GM12878 (cell line): ENCODE measurements at regions not wholly inside any gene's neighbourhood (a gene's known extent, or its start where the extent isn't known, plus 50 kb on each side); places are given as distances from the start of the nearest gene placed in this dataset.

ENCODE experiments used
- ATAC-seq: fragments of 200-7000 bp; cut with Tn5 transposase; 3 replicates; pipeline ENCODE4 v1.9.1; 2020; ENCODE audit warnings: mild to moderate bottlenecking, moderate library complexity
- BruUV-seq: library from RNA; stranded (reverse); fragments of 400-500 nt; replicated peaks from 2 replicates; lab custom pipeline; 2021; lab: Mats Ljungman, UMichigan
- CTCF ChIA-PET: fragments of 300-600 bp; sonication (Branson Sonifier 250); formaldehyde crosslinking; extraction: SDS; loops from one replicate; lab custom pipeline; 2021; ENCODE audit warnings: inconsistent platforms; lab: Yijun Ruan, JAX
- POLR2A ChIA-PET: fragments of 350-600 bp; formaldehyde crosslinking; extraction: SDS; loops from one replicate; lab custom pipeline; 2021; ENCODE audit warnings: inconsistent platforms; lab: Charles Lee
- RAD21 ChIA-PET: fragments of 300-600 bp; sonication (Branson Sonifier 250); formaldehyde crosslinking; loops from one replicate; lab custom pipeline; 2023; ENCODE audit warnings: antibody characterized with exemption; ENCODE audit not compliant: unreplicated experiment; lab: Charles Lee
- SMC1A ChIA-PET: fragments of 300-600 bp; sonication (Branson Sonifier 250); formaldehyde crosslinking; loops from one replicate; lab custom pipeline; 2023; ENCODE audit not compliant: unreplicated experiment, uncharacterized antibody; lab: Charles Lee
- DNase-seq: peaks from one replicate; pipeline ENCODE4 v3.0.0-alpha.2; 2011; ENCODE audit warnings: low read depth, low spot score
- FAIRE-seq: peaks from 3 replicates; lab custom pipeline; 2011; peaks lifted over from hg19 to GRCh38; lab: Jason Lieb, UNC
- H2AFZ ChIP-seq: 2 replicates; pipeline ENCODE4 v1.6.0; 2011; ENCODE audit warnings: low read depth, low read length, control low read depth; ENCODE audit not compliant: control insufficient read depth
- H3K27ac ChIP-seq: 2 replicates; pipeline ENCODE4 v1.5.1; 2011; ENCODE audit warnings: control low read depth; ENCODE audit not compliant: control insufficient read depth, insufficient read depth
- H3K27me3 ChIP-seq, 2 experiments: replicated peaks in 1 of 2; 2 replicates each; pipeline versions ENCODE4 v1.6.0 to v1.6.1; 2011; ENCODE audit warnings: low read length in 1 of 2; ENCODE audit not compliant: control insufficient read depth in 2 of 2, insufficient read depth in 2 of 2
- H3K36me3 ChIP-seq, 2 experiments: 2 replicates each; pipeline ENCODE4 v1.5.1; 2011; ENCODE audit warnings: low read length in 1 of 2; ENCODE audit not compliant: control insufficient read depth in 2 of 2, insufficient read depth in 2 of 2
- H3K4me1 ChIP-seq: 2 replicates; pipeline ENCODE4 v1.6.1; 2011; ENCODE audit warnings: mild to moderate bottlenecking, low read length, moderate library complexity, mixed read lengths; ENCODE audit not compliant: control insufficient read depth, insufficient read depth
- H3K4me2 ChIP-seq: 2 replicates; pipeline ENCODE4 v1.6.0; 2011; ENCODE audit warnings: control low read depth; ENCODE audit not compliant: control insufficient read depth, insufficient read depth
- H3K4me3 ChIP-seq: fragments of 200-600 bp; sonication (generic); 2 replicates; pipeline ENCODE4 v1.5.1; 2016
- H3K79me2 ChIP-seq: 2 replicates; pipeline ENCODE4 v1.6.0; 2011; ENCODE audit warnings: low read length; ENCODE audit not compliant: control insufficient read depth, insufficient read depth
- H3K9ac ChIP-seq: 2 replicates; pipeline ENCODE4 v1.8.0; 2011; ENCODE audit warnings: low read length, control low read depth, mixed read lengths; ENCODE audit not compliant: control insufficient read depth, insufficient read depth
- H3K9me3 ChIP-seq: replicated peaks from 3 replicates; pipeline ENCODE4 v1.5.1; 2011; ENCODE audit warnings: mild to moderate bottlenecking, low read length; ENCODE audit not compliant: control insufficient read depth, insufficient read depth
- H4K20me1 ChIP-seq: 2 replicates; pipeline ENCODE4 v1.6.0; 2011; ENCODE audit not compliant: control insufficient read depth, insufficient read depth
- BCL11A ChIP-seq: IDR thresholded peaks from 2 replicates; pipeline ENCODE4 v1.6.1; 2011; ENCODE audit warnings: low read depth, low read length
- BRCA1 ChIP-seq: IDR thresholded peaks from 2 replicates; pipeline ENCODE4 v1.6.1; 2011; ENCODE audit warnings: low read depth, low read length, improper control_type of control experiment
- CBX5 ChIP-seq: sonication (generic); IDR thresholded peaks from 2 replicates; pipeline ENCODE4 v1.6.1; 2016; ENCODE audit warnings: low read depth, moderate library complexity, mild to moderate bottlenecking, inconsistent platforms
- CREB1 ChIP-seq: IDR thresholded peaks from 2 replicates; pipeline ENCODE4 v1.6.1; 2012; ENCODE audit warnings: low read depth, mild to moderate bottlenecking, inconsistent platforms
- EGR1 ChIP-seq, 2 experiments: IDR thresholded peaks; 1 replicate in 1 of 2; 2 replicates in 1 of 2; pipeline ENCODE4 v1.6.1; 2011 to 2012; ENCODE audit warnings: low read depth in 2 of 2, low read length in 2 of 2, borderline replicate concordance in 1 of 2, mild to moderate bottlenecking in 1 of 2, moderate library complexity in 1 of 2
- MTA3 ChIP-seq: IDR thresholded peaks from 2 replicates; pipeline ENCODE4 v1.6.1; 2012; ENCODE audit warnings: low read length, inconsistent platforms, borderline replicate concordance
- NKRF ChIP-seq: fragments of 450-650 bp; conservative IDR thresholded peaks from 2 replicates; pipeline ENCODE4 v1.6.1; 2017; ENCODE audit warnings: mild to moderate bottlenecking, moderate library complexity
- NR2F1 ChIP-seq: fragments of 450-650 bp; conservative IDR thresholded peaks from 2 replicates; pipeline ENCODE4 v1.6.1; 2017; ENCODE audit warnings: mild to moderate bottlenecking
- PAX5 ChIP-seq: IDR thresholded peaks from 2 replicates; pipeline ENCODE4 v1.6.1; 2011; ENCODE audit warnings: low read depth, low read length, borderline replicate concordance
- RBBP5 ChIP-seq: fragments of 200-600 bp; sonication (generic); conservative IDR thresholded peaks from 2 replicates; pipeline ENCODE4 v1.6.1; 2016
- SMAD5 ChIP-seq: IDR thresholded peaks from 2 replicates; pipeline ENCODE4 v1.6.1; 2016; ENCODE audit warnings: antibody characterized with exemption, low read depth
- SPI1 ChIP-seq: IDR thresholded peaks from 2 replicates; pipeline ENCODE4 v1.6.1; 2011; ENCODE audit warnings: low read depth, mild to moderate bottlenecking, low read length, moderate library complexity, borderline replicate concordance; ENCODE audit not compliant: insufficient read depth
- WRNIP1 ChIP-seq: IDR thresholded peaks from 2 replicates; pipeline ENCODE4 v1.6.1; 2011; ENCODE audit warnings: low read depth, low read length, improper control_type of control experiment, borderline replicate concordance
- ZNF24 ChIP-seq: fragments of 450-650 bp; IDR thresholded peaks from 2 replicates; pipeline ENCODE4 v1.6.1; 2017; ENCODE audit warnings: antibody characterized with exemption, mild to moderate bottlenecking
- ZZZ3 ChIP-seq: IDR thresholded peaks from 2 replicates; pipeline ENCODE4 v1.6.1; 2011; ENCODE audit warnings: low read depth; ENCODE audit not compliant: control insufficient read depth, insufficient read length
- WGBS: methylation state at CpG from one replicate; pipeline ENCODE4 v1.1.6; 2016; ENCODE audit warnings: low lambda C conversion rate; ENCODE audit not compliant: insufficient replicate concordance, insufficient coverage; ENCODE audit errors: missing lambda C conversion rate; 5-methylcytosine and 5-hydroxymethylcytosine counted together
- in situ Hi-C: fragments of 300-500 bp; cut with MboI; formaldehyde crosslinking; loops from 9 replicates; pipeline ENCODE4 v1.14.3; 2018; ENCODE audit warnings: mixed read lengths
- intact Hi-C: fragments of 100-400 bp; cut with micrococcal nuclease; formaldehyde crosslinking; loops from one replicate; pipeline ENCODE4 v1.14.2; 2022; ENCODE audit not compliant: unreplicated experiment
- TF ChIP-seq, protein P1 (sequence below): fragments of 450-650 bp; IDR thresholded peaks from 2 replicates; pipeline ENCODE4 v1.6.1; 2017; ENCODE audit warnings: mild to moderate bottlenecking, low read depth, inconsistent platforms; ENCODE audit not compliant: poor library complexity, severe bottlenecking
- TF ChIP-seq, protein P2 (sequence below): fragments of 450-650 bp; formaldehyde crosslinking; IDR thresholded peaks from 2 replicates; pipeline ENCODE4 v1.4.0; 2020; ENCODE audit warnings: mild to moderate bottlenecking, moderate library complexity

- intact Hi-C loops, result no loop called here
- POLR2A ChIA-PET, result no interaction called here
These were observed 199.2 kb downstream of the TEX29 start for GRCh38 chr13:111519490-111520170.

More at GRCh38 chr13:111519490-111520170, 199.2 kb downstream of the TEX29 start:
- Histone ChIP-seq H3K4me3 (no peak overlapping the region), H3K9ac (no peak overlapping the region), H3K4me2 (no peak overlapping the region), H3K36me3 (no peaks in the 10 kb centered on the region), H3K79me2 (no peaks in the 10 kb centered on the region), H4K20me1 (no peaks in the 10 kb centered on the region), H2AFZ (no peak overlapping the region), H3K27me3 (no peaks in the 10 kb centered on the region; a peak in 1 of 4 replicates), H3K27ac (no peak overlapping the region), H3K4me1 (no peaks in the 10 kb centered on the region), H3K9me3 (no peaks in the 10 kb centered on the region)
- no peak for ATAC-seq
- TF ChIP-seq, protein P1, sequence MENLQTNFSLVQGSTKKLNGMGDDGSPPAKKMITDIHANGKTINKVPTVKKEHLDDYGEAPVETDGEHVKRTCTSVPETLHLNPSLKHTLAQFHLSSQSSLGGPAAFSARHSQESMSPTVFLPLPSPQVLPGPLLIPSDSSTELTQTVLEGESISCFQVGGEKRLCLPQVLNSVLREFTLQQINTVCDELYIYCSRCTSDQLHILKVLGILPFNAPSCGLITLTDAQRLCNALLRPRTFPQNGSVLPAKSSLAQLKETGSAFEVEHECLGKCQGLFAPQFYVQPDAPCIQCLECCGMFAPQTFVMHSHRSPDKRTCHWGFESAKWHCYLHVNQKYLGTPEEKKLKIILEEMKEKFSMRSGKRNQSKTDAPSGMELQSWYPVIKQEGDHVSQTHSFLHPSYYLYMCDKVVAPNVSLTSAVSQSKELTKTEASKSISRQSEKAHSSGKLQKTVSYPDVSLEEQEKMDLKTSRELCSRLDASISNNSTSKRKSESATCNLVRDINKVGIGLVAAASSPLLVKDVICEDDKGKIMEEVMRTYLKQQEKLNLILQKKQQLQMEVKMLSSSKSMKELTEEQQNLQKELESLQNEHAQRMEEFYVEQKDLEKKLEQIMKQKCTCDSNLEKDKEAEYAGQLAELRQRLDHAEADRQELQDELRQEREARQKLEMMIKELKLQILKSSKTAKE, result no peak
- TF ChIP-seq ZNF24 (no peak), EGR1 (IDR thresholded peaks at IDR 0.05; ENCODE audit: borderline replicate concordance in 1 of 2, low read depth in 2 of 2, low read length in 2 of 2) (no peak), SPI1 (no peak), SMAD5 (no peak), PAX5 (no peak), NKRF (no peak), ZZZ3 (no peak), MTA3 (no peak), WRNIP1 (no peak), CBX5 (no peak), CREB1 (no peak), RBBP5 (no peak), NR2F1 (no peak), BRCA1 (no peak), BCL11A (no peak)
- TF ChIP-seq, protein P2, sequence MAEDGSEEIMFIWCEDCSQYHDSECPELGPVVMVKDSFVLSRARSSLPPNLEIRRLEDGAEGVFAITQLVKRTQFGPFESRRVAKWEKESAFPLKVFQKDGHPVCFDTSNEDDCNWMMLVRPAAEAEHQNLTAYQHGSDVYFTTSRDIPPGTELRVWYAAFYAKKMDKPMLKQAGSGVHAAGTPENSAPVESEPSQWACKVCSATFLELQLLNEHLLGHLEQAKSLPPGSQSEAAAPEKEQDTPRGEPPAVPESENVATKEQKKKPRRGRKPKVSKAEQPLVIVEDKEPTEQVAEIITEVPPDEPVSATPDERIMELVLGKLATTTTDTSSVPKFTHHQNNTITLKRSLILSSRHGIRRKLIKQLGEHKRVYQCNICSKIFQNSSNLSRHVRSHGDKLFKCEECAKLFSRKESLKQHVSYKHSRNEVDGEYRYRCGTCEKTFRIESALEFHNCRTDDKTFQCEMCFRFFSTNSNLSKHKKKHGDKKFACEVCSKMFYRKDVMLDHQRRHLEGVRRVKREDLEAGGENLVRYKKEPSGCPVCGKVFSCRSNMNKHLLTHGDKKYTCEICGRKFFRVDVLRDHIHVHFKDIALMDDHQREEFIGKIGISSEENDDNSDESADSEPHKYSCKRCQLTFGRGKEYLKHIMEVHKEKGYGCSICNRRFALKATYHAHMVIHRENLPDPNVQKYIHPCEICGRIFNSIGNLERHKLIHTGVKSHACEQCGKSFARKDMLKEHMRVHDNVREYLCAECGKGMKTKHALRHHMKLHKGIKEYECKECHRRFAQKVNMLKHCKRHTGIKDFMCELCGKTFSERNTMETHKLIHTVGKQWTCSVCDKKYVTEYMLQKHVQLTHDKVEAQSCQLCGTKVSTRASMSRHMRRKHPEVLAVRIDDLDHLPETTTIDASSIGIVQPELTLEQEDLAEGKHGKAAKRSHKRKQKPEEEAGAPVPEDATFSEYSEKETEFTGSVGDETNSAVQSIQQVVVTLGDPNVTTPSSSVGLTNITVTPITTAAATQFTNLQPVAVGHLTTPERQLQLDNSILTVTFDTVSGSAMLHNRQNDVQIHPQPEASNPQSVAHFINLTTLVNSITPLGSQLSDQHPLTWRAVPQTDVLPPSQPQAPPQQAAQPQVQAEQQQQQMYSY, result no peak
- ChIA-PET SMC1A (no interaction called here), CTCF (no interaction called here), RAD21 (no interaction called here)
- BruUV-seq, result no TSS peak
- WGBS, result 48% methylated on average over 25 of the region's 25 CpGs
- FAIRE-seq, result no peak
- in situ Hi-C loops, result no loop called here
- no peak for DNase-seq
